ENCODE measurements at regions not wholly inside any gene's neighbourhood (a gene's known extent, or its start where the extent isn't known, plus 50 kb on each side); places are given as distances from the start of the nearest gene placed in this dataset.

DNA sequence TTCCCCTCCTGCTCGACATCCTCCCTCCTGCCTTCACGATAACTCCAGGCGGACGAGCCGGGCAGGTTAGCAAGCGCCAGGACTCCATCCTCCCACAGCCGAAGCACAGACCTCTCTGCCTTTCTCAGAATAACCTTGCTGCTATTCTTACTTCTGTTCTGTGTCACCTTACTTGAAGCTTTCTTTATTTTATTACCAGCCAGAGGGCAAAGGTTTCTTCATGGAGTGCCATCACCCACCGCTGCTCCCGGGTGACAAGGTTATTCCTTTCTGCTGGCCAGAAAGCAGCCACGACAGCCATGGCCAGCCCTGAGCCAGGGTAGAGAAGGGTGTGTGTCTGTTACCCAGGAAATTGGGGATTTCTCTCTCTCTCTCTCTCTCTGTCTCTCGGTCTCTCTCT lies 227.1 kb downstream of the ANAPC1 start:
- TF ChIP-seq, protein P1, sequence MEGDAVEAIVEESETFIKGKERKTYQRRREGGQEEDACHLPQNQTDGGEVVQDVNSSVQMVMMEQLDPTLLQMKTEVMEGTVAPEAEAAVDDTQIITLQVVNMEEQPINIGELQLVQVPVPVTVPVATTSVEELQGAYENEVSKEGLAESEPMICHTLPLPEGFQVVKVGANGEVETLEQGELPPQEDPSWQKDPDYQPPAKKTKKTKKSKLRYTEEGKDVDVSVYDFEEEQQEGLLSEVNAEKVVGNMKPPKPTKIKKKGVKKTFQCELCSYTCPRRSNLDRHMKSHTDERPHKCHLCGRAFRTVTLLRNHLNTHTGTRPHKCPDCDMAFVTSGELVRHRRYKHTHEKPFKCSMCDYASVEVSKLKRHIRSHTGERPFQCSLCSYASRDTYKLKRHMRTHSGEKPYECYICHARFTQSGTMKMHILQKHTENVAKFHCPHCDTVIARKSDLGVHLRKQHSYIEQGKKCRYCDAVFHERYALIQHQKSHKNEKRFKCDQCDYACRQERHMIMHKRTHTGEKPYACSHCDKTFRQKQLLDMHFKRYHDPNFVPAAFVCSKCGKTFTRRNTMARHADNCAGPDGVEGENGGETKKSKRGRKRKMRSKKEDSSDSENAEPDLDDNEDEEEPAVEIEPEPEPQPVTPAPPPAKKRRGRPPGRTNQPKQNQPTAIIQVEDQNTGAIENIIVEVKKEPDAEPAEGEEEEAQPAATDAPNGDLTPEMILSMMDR (conservative IDR thresholded peaks at IDR 0.05 in 1 of 2, IDR thresholded peaks at IDR 0.05 in 1 of 2; ENCODE audit: low read depth in 1 of 2, low read length in 2 of 2) = no peak
- TF ChIP-seq EZH2 (IDR thresholded peaks at IDR 0.05; ENCODE audit: low read length, missing control alignments) = no peak
